ENCODE measurements at regions not wholly inside any gene's neighbourhood (a gene's known extent, or its start where the extent isn't known, plus 50 kb on each side); places are given as distances from the start of the nearest gene placed in this dataset.

- TF ChIP-seq CTCF (IDR thresholded peaks at IDR 0.05) = no peak
- no peak for TF ChIP-seq POLR2A (IDR thresholded peaks at IDR 0.05)
Observed at GRCh38 chr10:36766940-36767339, 358.5 kb upstream of the ANKRD30A start.

Data from upper lobe of left lung (tissue), 4 donors.